ENCODE measurements at regions not wholly inside any gene's neighbourhood (a gene's known extent, or its start where the extent isn't known, plus 50 kb on each side); places are given as distances from the start of the nearest gene placed in this dataset.

DNA sequence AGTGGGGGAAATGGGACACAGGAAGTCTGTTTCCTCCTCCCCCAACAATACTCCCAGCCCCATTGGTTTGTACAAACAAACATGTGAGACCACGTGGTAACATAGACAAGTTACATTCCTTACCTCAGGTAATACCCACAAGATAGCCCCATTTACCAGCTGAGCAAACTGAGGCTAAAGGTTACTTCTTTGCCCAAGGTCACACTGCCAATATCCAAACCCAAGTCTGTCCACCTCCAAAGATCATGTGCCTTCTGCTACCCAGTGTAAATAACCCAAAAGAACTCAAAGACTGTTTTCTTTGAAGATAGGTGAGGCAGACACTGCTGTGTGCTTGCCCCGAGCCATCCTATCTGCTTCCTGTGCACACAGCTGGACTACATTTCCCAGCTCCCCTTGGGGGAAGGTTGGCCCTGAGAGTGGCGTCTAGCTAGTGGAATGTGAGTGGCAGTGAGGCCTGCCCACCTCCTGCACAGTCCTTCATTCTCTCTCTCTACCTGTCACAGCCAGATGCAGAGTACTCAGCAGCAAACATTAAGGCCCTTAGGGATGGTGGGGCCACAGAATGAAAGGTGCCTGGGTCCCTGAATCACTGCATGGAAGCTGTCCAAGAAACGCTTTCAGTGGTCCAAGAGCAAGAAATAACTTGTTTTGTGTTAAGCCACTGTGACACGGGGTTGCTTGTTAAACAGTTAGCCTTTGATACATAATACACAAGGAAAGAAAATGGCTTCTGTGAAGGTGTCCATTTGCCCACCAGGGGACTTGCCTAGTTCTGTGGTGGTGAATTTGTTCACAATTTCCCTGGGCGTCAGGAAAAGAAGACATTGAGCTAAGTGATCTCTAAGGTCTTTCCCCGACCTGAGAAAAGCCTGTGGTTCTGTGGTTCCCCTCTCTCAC, 257.7 kb upstream of the NFE2L3 start:
- TF ChIP-seq REST (IDR thresholded peaks at IDR 0.05; ENCODE audit: insufficient replicate concordance, low read depth) (no peak), SPI1 (IDR thresholded peaks at IDR 0.05; ENCODE audit: borderline replicate concordance, low read depth) (no peak), POLR2AphosphoS5 (IDR thresholded peaks at IDR 0.05; ENCODE audit: low read depth) (no peak), GABPA (IDR thresholded peaks at IDR 0.05; ENCODE audit: low read depth) (no peak)
- TF ChIP-seq, protein P1, sequence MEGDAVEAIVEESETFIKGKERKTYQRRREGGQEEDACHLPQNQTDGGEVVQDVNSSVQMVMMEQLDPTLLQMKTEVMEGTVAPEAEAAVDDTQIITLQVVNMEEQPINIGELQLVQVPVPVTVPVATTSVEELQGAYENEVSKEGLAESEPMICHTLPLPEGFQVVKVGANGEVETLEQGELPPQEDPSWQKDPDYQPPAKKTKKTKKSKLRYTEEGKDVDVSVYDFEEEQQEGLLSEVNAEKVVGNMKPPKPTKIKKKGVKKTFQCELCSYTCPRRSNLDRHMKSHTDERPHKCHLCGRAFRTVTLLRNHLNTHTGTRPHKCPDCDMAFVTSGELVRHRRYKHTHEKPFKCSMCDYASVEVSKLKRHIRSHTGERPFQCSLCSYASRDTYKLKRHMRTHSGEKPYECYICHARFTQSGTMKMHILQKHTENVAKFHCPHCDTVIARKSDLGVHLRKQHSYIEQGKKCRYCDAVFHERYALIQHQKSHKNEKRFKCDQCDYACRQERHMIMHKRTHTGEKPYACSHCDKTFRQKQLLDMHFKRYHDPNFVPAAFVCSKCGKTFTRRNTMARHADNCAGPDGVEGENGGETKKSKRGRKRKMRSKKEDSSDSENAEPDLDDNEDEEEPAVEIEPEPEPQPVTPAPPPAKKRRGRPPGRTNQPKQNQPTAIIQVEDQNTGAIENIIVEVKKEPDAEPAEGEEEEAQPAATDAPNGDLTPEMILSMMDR (IDR thresholded peaks at IDR 0.05; ENCODE audit: insufficient read depth, low read length): no peak
- DNase-seq (ENCODE audit: low read depth in 1 of 2, low spot score in 1 of 2): peak in 1 of 2 experiments; percentile 16
- Histone ChIP-seq H3K4me3 (replicated peaks; ENCODE audit: insufficient read depth, low read length) (no peak overlapping the region), H3K27me3 (ENCODE audit: insufficient read depth, poor library complexity, severe bottlenecking) (no peaks in the 10 kb centered on the region), H3K27ac (replicated peaks) (no peak overlapping the region)

- Histone ChIP-seq H3K4me3 (replicated peaks; ENCODE audit: insufficient read depth, low read length) (peak overlapping the region; percentile 7; the same call in 1 of the 2 replicates), H3K27ac (replicated peaks) (no peak overlapping the region), H3K27me3 (ENCODE audit: insufficient read depth, poor library complexity, severe bottlenecking) (no peaks in the 10 kb centered on the region)
- DNase-seq (ENCODE audit: low read depth in 1 of 2, low spot score in 1 of 2): peak; percentile 29 to 75
- peak; percentile 19; the same call in 1 of the 2 replicates for TF ChIP-seq GABPA (IDR thresholded peaks at IDR 0.05; ENCODE audit: low read depth)
- TF ChIP-seq, protein P1 (IDR thresholded peaks at IDR 0.05; ENCODE audit: insufficient read depth, low read length): peak; percentile 26
- no peak for TF ChIP-seq REST (IDR thresholded peaks at IDR 0.05; ENCODE audit: insufficient replicate concordance, low read depth)
- TF ChIP-seq POLR2AphosphoS5 (IDR thresholded peaks at IDR 0.05; ENCODE audit: low read depth): no peak
- TF ChIP-seq SPI1 (IDR thresholded peaks at IDR 0.05; ENCODE audit: borderline replicate concordance, low read depth): peak; percentile 57; the same call in 1 of the 2 replicates
Measured at GRCh38 chr7:25894902-25895791, 256.9 kb upstream of the NFE2L3 start.

DNA sequence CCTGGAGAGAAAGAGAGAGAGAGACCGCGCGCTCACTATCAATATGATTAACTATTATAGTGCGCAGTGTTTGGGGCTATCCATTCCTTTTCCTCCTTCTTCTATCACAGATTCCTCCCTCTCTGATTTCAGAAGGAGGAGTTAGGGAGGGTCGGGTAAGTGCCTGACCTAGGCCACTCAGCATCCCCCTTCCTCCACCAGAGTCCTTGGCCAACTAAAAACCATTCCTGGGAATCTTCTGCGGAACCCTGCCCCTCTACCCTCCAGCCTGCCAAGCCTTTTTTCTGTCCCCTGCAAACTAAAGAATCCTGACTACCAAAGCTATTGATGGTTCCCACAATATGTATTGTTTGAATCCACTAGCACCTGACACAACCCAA, 256.2 kb upstream of the NFE2L3 start:
- H3K27ac ChIP-seq (replicated peaks): no peak overlapping the region
- no peak for DNase-seq (ENCODE audit: low read depth in 1 of 2, low spot score in 1 of 2)
- no peak for TF ChIP-seq POLR2AphosphoS5 (IDR thresholded peaks at IDR 0.05; ENCODE audit: low read depth)
- TF ChIP-seq GABPA (IDR thresholded peaks at IDR 0.05; ENCODE audit: low read depth): no peak
- no peak for TF ChIP-seq REST (IDR thresholded peaks at IDR 0.05; ENCODE audit: insufficient replicate concordance, low read depth)
- TF ChIP-seq, protein P1 (IDR thresholded peaks at IDR 0.05; ENCODE audit: insufficient read depth, low read length): no peak
- TF ChIP-seq SPI1 (IDR thresholded peaks at IDR 0.05; ENCODE audit: borderline replicate concordance, low read depth): no peak
- H3K27me3 ChIP-seq (ENCODE audit: insufficient read depth, poor library complexity, severe bottlenecking): no peaks in the 10 kb centered on the region
- no peak overlapping the region for H3K4me3 ChIP-seq (replicated peaks; ENCODE audit: insufficient read depth, low read length)

All from HL-60 (cell line).